ENCODE measurements at regions not wholly inside any gene's neighbourhood (a gene's known extent, or its start where the extent isn't known, plus 50 kb on each side); places are given as distances from the start of the nearest gene placed in this dataset.

DNA sequence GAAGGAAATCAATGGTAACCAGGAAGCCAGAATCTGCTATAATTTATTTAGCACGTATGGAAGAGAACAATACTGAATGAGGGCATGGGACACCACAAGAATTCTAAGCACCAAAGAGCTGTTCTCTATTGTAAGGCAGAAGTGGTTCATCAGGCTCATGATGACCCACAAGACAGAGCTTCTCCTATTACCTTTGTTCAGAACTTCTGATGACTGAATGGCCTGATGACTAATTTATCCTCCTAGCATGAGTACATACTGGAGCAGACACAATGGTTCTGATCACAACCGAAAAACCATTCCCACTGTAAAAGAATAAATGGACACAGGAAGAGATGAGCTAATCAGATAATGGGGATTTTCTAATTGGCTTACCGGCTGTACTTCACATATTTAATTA, 329.8 kb upstream of the PDE4D start:
- Histone ChIP-seq H3K4me1 (ENCODE audit: insufficient read depth, low read length) (no peaks in the 10 kb centered on the region), H3K27me3 (ENCODE audit: control insufficient read depth in 1 of 2, insufficient read depth in 2 of 2, low read length in 2 of 2) (no peaks in the 10 kb centered on the region), H4K20me1 (ENCODE audit: insufficient read depth, low read length) (no peaks in the 10 kb centered on the region), H3K9ac (ENCODE audit: insufficient read depth, low read depth, low read length) (no peak overlapping the region), H2AFZ (ENCODE audit: low read length) (no peak overlapping the region), H3K27ac (ENCODE audit: extremely low read length, insufficient read depth, low read length) (no peak overlapping the region), H3K4me3 (replicated peaks in 1 of 3; ENCODE audit: insufficient read depth in 1 of 3, low read depth in 2 of 3, low read length in 3 of 3) (no peak overlapping the region), H3K4me2 (ENCODE audit: low read depth, low read length) (no peak overlapping the region), H3K79me2 (ENCODE audit: insufficient read depth, low read length) (no peaks in the 10 kb centered on the region), H3K36me3 (replicated peaks in 1 of 2; ENCODE audit: control insufficient read depth in 1 of 2, insufficient read depth in 2 of 2, low read length in 2 of 2) (no peaks in the 10 kb centered on the region), H3K9me3 (ENCODE audit: low read length) (no peaks in the 10 kb centered on the region)
- no peak for TF ChIP-seq HOXA3 (CRISPR knock-in tag; IDR thresholded peaks at IDR 0.05)
- no peak for TF ChIP-seq ZNF160 (CRISPR knock-in tag; IDR thresholded peaks at IDR 0.05)
- TF ChIP-seq TARDBP (CRISPR knock-in tag; IDR thresholded peaks at IDR 0.05), result no peak
- no peak for TF ChIP-seq ATM (IDR thresholded peaks at IDR 0.05; ENCODE audit: borderline replicate concordance)
- no peak for TF ChIP-seq ZFP36L1 (CRISPR knock-in tag; IDR thresholded peaks at IDR 0.05)
- TF ChIP-seq, protein P1, sequence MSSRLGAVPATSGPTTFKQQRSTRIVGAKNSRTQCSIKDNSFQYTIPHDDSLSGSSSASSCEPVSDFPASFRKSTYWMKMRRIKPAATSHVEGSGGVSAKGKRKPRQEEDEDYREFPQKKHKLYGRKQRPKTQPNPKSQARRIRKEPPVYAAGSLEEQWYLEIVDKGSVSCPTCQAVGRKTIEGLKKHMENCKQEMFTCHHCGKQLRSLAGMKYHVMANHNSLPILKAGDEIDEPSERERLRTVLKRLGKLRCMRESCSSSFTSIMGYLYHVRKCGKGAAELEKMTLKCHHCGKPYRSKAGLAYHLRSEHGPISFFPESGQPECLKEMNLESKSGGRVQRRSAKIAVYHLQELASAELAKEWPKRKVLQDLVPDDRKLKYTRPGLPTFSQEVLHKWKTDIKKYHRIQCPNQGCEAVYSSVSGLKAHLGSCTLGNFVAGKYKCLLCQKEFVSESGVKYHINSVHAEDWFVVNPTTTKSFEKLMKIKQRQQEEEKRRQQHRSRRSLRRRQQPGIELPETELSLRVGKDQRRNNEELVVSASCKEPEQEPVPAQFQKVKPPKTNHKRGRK (CRISPR knock-in tag; IDR thresholded peaks at IDR 0.05), result no peak
- no peak for TF ChIP-seq RORA (CRISPR knock-in tag; IDR thresholded peaks at IDR 0.05)
- TF ChIP-seq, protein P2, sequence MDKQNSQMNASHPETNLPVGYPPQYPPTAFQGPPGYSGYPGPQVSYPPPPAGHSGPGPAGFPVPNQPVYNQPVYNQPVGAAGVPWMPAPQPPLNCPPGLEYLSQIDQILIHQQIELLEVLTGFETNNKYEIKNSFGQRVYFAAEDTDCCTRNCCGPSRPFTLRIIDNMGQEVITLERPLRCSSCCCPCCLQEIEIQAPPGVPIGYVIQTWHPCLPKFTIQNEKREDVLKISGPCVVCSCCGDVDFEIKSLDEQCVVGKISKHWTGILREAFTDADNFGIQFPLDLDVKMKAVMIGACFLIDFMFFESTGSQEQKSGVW (CRISPR knock-in tag; IDR thresholded peaks at IDR 0.05; ENCODE audit: borderline replicate concordance), result no peak
- no peak for TF ChIP-seq ZNF781 (CRISPR knock-in tag; IDR thresholded peaks at IDR 0.05; ENCODE audit: borderline replicate concordance, not compliant biosample characterization)
- TF ChIP-seq, protein P3, sequence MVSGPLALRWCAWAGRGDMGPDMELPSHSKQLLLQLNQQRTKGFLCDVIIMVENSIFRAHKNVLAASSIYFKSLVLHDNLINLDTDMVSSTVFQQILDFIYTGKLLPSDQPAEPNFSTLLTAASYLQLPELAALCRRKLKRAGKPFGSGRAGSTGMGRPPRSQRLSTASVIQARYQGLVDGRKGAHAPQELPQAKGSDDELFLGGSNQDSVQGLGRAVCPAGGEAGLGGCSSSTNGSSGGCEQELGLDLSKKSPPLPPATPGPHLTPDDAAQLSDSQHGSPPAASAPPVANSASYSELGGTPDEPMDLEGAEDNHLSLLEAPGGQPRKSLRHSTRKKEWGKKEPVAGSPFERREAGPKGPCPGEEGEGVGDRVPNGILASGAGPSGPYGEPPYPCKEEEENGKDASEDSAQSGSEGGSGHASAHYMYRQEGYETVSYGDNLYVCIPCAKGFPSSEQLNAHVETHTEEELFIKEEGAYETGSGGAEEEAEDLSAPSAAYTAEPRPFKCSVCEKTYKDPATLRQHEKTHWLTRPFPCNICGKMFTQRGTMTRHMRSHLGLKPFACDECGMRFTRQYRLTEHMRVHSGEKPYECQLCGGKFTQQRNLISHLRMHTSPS (CRISPR knock-in tag; IDR thresholded peaks at IDR 0.05; ENCODE audit: low read depth), result no peak
- 70% methylated on average over 3 of the region's 3 CpGs for WGBS (ENCODE audit: low lambda C conversion rate)
- no peak for DNase-seq (ENCODE audit: low spot score)
- ChIA-PET CTCF (ENCODE audit: low intra/inter-chr PET ratio, low total read pairs) (no interaction called here), POLR2A (no interaction called here)
- in situ Hi-C loops (cut with HindIII; ENCODE audit: extremely low pct_ligation_motif_present, low pct_unique_long_range_greater_than_20kb) (no loop called here), intact Hi-C loops (cut with micrococcal nuclease; ENCODE audit: unreplicated experiment) (no loop called here)
- no peak for FAIRE-seq
- no TSS peak for BruUV-seq (replicated peaks)
- ATAC-seq, result no peak
